ENCODE measurements at regions not wholly inside any gene's neighbourhood (a gene's known extent, or its start where the extent isn't known, plus 50 kb on each side); places are given as distances from the start of the nearest gene placed in this dataset.

- no peak for DNase-seq
- WGBS, 2 donors: 75 to 82% methylated on average over 1 of the region's 1 CpG
- no peak overlapping the region for H3K4me3 ChIP-seq
- H3K27me3 ChIP-seq: no peaks in the 10 kb centered on the region
- H3K27ac ChIP-seq: no peak overlapping the region
- intact Hi-C loops (cut with DNase I; ENCODE audit: low total_unique reads): no loop called here
- H3K36me3 ChIP-seq (ENCODE audit: low read depth, missing control alignments): no peaks in the 10 kb centered on the region
- no peaks in the 10 kb centered on the region for H3K9me3 ChIP-seq
- peaks cover 13% of the 10 kb centered on the region for H3K4me1 ChIP-seq
- TF ChIP-seq POLR2A (IDR thresholded peaks at IDR 0.05) (no peak), CTCF (IDR thresholded peaks at IDR 0.05) (no peak)
Observed at GRCh38 chr3:182730675-182731042, 62.6 kb upstream of the ATP11B start.

- DNase-seq: no peak
- H3K4me3 ChIP-seq: no peak overlapping the region
- no peak for TF ChIP-seq POLR2A (IDR thresholded peaks at IDR 0.05)
- no peak for TF ChIP-seq CTCF (IDR thresholded peaks at IDR 0.05)
- H3K4me1 ChIP-seq: peaks cover 2% of the 10 kb centered on the region
- no peaks in the 10 kb centered on the region for H3K36me3 ChIP-seq (ENCODE audit: low read depth, missing control alignments)
- 91 to 98% methylated on average over 3 of the region's 3 CpGs for WGBS, 2 donors
- no peaks in the 10 kb centered on the region for H3K9me3 ChIP-seq
- H3K27ac ChIP-seq: no peak overlapping the region
- no peaks in the 10 kb centered on the region for H3K27me3 ChIP-seq
- intact Hi-C loops (cut with DNase I; ENCODE audit: low total_unique reads): no loop called here
Observed at GRCh38 chr3:182731764-182732163, 61.5 kb upstream of the ATP11B start.

- TF ChIP-seq CTCF (IDR thresholded peaks at IDR 0.05): no peak
- no peak for TF ChIP-seq POLR2A (IDR thresholded peaks at IDR 0.05)
- Histone ChIP-seq H3K27ac (no peak overlapping the region), H3K4me1 (no peaks in the 10 kb centered on the region), H3K27me3 (no peaks in the 10 kb centered on the region), H3K4me3 (no peak overlapping the region), H3K9me3 (no peaks in the 10 kb centered on the region), H3K36me3 (ENCODE audit: low read depth, missing control alignments) (no peaks in the 10 kb centered on the region)
- no peak for DNase-seq
- 85 to 87% methylated on average over 4 to 5 of the region's 5 CpGs for WGBS, 2 donors
- intact Hi-C loops (cut with DNase I; ENCODE audit: low total_unique reads): no loop called here
Observed at GRCh38 chr3:182732232-182733015, 60.9 kb upstream of the ATP11B start.

GRCh38 chr3:182735672-182736071 is 57.6 kb upstream of the ATP11B start:
- Histone ChIP-seq H3K9me3 (no peaks in the 10 kb centered on the region), H3K27me3 (no peaks in the 10 kb centered on the region), H3K4me3 (no peak overlapping the region), H3K27ac (no peak overlapping the region), H3K4me1 (no peaks in the 10 kb centered on the region), H3K36me3 (ENCODE audit: low read depth, missing control alignments) (no peaks in the 10 kb centered on the region)
- no peak for DNase-seq
- no peak for TF ChIP-seq POLR2A (IDR thresholded peaks at IDR 0.05)
- no peak for TF ChIP-seq CTCF (IDR thresholded peaks at IDR 0.05)
- intact Hi-C loops (cut with DNase I; ENCODE audit: low total_unique reads): no loop called here
- WGBS, 2 donors: 15 to 39% methylated on average over 2 of the region's 2 CpGs

- H3K4me3 ChIP-seq: no peak overlapping the region
- intact Hi-C loops (cut with DNase I; ENCODE audit: low total_unique reads): no loop called here
- no peak for TF ChIP-seq CTCF (IDR thresholded peaks at IDR 0.05)
- H3K9me3 ChIP-seq: no peaks in the 10 kb centered on the region
- 90 to 95% methylated on average over 2 of the region's 2 CpGs for WGBS, 2 donors
- no peaks in the 10 kb centered on the region for H3K27me3 ChIP-seq
- H3K36me3 ChIP-seq (ENCODE audit: low read depth, missing control alignments): no peaks in the 10 kb centered on the region
- no peak overlapping the region for H3K27ac ChIP-seq
- DNase-seq: no peak
- H3K4me1 ChIP-seq: no peaks in the 10 kb centered on the region
Observed at GRCh38 chr3:182737825-182738224, 55.5 kb upstream of the ATP11B start.

Data from testis (tissue), 2 donors.